Renal pelvis (tissue), 1 donor: ENCODE measurements at regions not wholly inside any gene's neighbourhood (a gene's known extent, or its start where the extent isn't known, plus 50 kb on each side); places are given as distances from the start of the nearest gene placed in this dataset.
"Not testable (repeated sequence)": the region's sequence is repeated elsewhere in the genome, so short reads cannot be mapped to it uniquely, and the experiment has no call there.

ENCODE experiments used
- DNase-seq: peaks from one replicate; pipeline ENCODE4 v3.0.0-alpha.2; 2013

DNA sequence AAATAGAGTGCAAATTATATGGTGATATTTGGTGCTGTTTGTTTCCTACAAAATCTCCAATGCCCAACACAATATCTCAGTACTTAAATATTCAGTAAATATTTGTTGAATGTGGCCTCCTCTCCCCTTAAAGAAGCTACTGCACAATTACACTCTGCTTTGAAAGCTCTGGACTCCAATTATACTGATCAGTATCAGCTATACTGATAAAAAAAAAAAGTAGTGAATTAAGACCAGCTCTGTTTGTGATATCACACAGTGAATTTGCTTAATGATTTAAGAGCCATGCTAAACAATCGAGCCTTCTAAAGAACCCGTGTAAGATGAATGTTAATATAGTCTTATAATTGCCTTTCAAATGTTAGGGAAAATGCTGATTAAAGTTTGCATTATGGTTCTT, 543.2 kb upstream of the API5 start:
- no peak for DNase-seq

DNA sequence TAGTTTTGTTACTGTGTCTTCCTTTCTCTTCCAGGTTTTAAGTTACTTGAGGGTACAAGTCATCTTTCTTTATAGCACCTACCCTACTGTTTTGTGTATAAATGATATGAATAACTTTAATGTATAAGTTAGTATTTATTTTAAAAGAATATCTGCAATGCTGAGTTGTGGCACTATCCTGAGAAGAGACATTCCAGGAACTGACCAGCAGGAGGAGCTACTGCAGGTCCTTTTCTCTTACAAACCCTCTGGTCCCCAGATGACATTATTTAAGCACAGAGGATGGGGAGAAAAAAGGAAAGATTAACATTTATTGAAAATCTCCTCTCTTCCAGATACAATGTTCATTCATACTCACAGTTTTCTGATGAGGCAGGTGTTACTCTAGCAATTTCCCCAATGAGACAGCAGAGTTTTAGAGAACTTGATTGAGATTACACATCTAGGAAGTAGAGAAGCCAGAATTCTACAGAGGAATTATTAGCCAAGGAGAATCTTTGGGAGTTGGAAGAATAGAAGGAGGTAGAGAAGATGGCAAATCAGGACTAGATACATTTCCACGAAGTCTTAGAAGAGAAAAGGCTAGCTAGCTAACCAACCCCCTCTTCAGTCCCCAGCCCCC, 541.2 kb upstream of the API5 start:
- peak; percentile 23 for DNase-seq

DNA sequence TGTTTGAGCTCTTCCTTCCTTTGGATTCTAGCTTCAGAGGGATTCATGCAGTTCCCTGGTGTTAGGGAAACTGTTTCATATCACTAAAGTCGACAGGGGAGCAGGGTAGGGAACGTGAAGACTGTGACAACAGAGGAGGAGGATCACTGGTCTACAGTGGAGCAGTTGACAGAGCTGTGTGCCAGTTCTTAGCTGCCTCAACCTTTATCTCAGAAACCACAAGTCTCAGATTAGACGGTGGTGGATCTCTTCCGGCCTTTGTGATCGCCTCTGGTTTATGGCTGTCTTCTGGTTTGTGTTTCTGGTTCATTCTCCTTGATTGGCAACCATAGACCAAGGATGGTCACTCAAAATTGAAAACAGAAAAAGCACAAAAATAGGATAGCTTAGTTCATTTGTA, 538.9 kb upstream of the API5 start:
- no peak for DNase-seq

DNA sequence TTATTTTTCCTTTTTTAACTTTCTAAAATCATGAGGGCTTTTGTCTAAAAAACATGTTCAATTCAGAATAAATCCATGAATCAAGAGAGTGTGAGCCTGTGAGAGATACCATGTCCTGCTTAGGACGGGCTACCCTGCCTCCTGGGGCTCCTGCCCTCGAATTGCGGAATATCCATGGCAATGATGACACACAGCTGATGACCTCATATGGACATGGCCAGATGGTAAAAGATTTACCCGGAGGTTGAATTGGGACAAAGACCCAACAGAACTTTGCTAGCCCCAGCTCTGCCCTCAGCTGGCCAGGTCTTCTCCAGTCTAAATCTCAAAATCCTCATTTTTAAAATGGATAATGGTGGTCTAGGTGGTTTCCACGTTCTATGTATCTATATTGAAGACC, 538.1 kb upstream of the API5 start:
- no peak for DNase-seq

DNA sequence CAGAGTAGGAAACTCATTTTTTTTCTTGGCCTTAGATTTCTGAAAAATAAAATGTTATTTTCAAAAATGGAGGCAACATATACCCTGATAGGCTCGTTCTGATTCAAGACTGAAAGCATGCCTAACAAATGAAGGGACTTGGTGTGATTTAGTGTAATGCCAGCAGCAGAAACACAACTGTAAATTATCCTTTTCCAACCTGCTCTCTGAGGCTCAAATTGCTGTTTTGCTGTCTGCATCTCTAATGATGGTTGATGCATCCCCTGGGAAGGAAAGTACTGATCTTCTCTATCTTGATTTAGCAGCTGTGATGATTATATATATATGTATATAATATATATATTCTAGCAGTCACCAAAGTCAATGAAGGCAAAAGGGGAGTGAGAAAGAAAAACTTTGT, 537.2 kb upstream of the API5 start:
- DNase-seq: no peak

DNA sequence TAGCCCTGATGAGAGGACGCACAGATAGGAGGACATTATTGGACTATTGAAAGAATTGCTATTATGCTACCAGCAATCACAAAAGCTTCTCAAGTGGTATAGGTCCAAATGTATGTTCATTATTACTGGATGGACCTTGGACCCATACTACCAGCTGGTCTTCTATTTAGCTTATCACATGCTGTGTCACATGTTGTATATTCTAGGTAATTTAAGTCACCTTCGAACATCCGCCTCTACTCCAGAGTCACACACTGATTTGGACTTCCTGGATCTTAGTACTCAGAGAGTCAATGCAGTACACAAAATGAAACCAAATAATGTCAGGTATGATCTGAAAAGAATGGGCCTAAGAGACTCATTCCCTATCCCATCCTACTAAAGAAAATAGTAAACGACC, 534.0 kb upstream of the API5 start:
- DNase-seq: no peak

DNA sequence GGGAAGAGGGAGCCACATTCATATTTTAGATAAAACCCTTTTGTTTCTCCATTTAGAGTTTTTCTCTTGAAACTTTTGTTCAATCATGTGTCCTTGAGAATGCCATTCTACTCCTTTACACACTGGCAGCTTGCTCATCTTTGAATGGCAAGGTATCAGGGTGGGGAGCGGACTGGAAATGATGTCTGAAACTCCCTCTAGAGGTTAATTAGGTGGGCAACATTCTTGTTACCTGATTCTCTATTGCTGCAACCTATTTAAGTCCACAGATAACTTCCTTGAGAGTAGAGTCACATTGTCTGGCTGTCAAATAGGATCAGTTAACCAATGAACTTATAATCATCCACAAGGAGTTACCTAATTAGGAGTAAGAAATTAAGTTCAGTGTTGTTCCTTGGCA, 533.6 kb upstream of the API5 start:
- DNase-seq: no peak

DNA sequence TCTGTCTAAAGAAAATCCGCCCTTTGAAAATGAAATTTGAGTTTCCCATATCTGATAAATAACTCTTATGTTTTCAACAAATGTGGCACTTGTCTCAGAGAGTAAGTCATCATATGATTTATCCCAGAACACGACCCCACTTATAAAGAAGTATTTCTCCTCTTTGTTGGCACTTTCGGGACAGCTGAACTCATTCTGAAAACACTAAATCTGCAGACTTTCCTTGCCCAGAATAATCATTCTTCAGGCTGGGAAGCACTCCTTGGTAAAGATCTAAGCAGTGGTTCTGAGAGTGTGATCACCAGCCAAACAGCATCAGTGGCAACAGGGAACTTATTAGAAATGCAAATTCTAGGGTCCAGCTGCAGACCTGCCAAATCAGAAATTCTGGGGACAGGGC, 532.2 kb upstream of the API5 start:
- no peak for DNase-seq

DNA sequence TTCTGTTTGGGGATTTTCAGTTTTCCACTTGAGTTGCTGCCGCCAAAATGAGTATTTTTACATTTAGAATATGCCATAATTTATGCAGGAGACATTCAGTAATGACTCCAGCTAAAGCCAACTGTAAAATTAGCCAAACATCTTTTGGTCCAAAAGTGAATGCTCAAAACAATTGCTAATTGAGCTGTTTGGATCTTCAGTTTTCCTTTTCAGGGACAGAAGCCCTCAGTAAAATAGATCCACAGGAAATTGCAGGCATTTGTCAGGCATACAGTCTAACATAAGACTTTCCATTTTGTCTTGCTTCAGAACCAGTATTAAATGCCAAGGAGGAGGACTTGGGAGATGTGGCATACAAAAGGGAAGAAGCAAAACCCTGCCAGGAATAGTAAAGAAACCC, 524.8 kb upstream of the API5 start:
- DNase-seq: no peak

DNA sequence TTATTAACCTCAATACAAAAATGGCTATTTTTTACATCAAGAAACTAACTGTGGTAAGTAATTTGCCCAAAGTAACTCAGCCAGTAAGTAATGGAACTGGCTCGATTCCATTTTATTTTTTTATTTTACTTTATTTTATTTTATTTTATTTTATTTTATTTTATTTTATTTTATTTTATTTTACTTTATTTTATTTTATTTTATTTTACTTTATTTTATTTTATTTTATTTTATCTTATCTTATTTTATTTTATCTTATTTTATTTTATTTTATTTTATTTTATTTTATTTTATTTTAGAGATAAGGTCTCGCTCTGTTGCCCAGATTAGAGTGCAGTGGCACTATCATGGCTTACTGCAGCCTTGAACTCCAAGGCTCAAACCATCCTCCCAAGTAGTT, 516.3 kb upstream of the API5 start:
- DNase-seq: not testable (repeated sequence)

DNA sequence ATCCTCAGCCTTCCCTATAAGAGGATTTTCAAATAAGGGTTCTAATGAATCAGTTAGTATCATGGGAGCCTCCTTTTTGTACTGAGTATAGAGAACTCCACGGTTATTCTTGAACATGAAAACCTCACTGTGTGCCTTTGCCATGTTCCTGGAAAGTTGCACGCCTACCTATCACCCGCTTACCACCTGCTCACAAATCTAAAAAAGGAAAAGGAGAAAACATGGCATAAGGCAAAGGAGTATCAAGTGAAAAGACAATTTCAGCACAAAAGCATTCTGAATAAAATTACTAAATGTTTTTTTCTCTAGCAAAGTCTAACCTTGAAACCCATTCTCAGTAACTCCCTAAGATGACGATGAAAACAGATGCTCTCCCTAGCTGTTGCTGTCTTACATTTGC, 511.8 kb upstream of the API5 start:
- no peak for DNase-seq

DNA sequence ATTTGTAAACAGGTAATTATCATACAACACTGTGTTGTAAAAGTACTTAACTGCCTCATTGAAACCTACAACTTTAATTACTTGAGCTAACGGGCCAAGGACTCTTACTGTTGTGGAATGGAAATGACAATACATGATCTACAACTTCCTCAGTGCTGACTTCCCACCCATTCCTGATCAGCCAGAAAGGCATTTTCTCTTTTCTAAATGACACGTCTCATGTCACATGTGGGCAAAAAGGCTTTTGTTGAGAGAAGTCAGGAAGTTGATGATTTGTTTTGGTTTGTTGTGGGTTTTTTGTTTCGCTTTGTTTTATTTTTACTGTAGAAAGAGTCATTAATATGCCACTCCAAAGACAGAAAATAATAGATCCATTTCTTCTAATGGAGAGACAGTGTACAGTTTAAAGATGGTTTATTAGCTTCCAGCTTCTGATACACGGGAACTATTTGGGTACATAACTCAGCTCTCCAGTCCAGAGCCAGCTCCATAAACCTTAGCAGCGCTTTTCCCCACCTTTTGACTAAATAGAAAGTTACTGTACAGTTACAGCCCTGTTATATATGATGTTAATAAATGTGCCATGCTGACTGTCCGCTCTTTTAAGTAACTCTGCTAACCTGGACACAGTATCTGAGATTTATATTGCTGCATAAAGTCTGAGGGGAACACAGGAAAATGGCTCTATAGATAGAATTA, 509.4 kb upstream of the API5 start:
- DNase-seq: peak; percentile 48

DNA sequence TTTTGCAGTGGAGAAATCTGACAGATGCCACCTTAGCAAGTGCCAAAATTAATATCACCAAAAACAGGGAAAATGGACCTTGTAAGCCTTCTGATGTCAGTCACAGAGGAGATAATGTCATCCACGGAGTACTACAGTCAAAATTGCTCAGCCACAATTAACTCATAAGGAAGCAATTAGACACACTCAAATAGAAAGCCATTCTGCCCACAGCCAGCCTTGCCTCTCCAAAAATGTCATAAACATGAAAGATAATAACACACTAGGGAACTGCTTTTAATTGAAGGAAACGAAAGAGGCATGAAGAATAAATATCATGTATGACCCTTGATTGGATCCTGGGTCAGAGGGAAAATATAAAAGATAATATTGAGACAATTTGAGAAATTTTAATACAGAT, 505.6 kb upstream of the API5 start:
- DNase-seq: no peak

DNA sequence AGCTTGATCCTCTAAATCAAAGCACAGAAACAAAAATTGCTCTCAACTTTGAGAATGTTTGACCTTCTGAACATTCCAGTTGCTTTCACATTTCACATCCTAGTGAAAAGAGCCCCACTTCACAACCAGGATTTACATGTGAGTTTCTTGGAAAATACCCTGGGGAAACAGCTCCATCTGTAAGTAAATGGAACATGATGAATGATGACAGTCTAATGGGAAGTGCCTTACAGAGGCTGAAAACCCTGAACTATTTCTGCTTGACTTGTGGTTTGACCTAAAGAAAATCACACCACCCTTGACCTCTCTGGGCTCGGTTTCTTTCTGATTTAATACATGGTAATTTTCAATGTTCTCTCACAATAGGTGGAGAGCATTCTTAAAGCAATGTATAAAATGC, 499.4 kb upstream of the API5 start:
- peak; percentile 52 for DNase-seq

DNA sequence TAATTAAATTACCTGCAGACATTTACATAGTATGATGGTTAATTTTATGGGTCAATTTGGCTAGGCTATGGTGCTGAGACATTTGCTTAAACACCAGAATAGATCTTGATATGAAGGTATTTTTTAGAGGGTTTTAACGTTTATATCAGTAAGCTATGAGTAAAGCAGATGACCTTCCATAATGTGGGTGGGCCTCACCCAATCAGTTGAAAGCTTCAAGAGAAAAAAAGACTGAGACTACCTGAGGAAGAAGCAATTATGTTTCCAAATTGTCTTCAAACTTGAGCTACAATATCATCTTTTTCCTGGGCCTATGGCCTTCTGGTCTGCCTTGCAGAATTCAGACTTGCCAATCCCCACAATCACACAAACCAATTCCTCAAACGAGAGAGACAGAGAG, 498.8 kb upstream of the API5 start:
- no peak for DNase-seq

DNA sequence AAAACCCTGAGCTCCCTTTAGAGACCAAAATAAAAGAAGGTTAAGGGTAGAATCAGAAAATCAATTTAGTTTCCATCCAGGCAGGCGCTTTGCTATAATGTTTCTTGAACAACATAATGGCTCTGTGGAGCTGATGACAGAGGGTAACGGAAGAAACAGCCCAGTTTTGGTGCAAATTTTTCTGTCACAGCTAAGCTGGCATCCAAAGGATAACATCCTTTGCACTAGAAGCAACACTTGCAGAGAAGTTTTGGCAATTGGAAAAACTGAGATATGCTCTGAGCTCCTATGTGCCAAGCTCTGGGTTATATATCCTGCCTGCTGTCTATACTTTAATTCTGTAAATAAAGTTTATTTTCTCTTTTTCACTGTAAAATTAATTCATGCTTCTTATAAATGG, 495.3 kb upstream of the API5 start:
- DNase-seq: no peak

DNA sequence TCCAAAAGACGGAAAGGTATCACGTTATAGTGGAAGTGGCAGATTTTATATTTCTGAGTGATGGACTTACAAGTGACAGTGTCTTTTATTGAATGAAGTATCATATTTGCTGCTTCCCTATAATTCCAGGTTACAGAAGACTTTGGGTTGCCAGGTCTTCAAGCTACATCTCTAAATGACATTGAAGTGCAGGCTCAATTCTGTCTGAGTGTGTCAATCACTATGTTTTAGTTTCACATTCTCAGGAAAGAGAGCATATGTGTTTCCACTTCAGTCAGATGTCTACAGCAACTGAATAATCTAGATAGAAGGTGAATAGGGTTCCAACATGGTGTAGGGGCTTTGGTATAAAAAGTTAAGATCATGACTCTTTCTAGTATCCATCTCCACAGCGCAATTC, 492.7 kb upstream of the API5 start:
- no peak for DNase-seq

DNA sequence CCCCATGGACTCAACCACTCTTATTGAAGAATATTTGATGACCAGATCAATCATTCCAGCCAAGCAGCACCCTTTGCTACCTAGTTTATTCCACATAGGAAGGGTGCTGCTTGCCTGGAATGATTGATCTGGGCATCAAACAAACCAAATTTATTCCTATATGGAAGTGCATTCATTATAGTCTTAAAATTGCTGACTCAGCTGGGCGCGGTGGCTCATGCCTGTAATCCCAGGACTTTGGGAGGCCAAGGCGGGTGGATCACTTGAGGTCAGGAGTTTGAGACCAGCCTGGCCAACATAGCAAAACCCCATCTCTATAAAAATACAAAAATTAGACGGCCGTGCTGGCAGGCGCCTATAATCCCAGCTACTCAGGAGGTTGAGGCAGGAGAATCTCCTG, 489.6 kb upstream of the API5 start:
- DNase-seq: not testable (repeated sequence)

DNA sequence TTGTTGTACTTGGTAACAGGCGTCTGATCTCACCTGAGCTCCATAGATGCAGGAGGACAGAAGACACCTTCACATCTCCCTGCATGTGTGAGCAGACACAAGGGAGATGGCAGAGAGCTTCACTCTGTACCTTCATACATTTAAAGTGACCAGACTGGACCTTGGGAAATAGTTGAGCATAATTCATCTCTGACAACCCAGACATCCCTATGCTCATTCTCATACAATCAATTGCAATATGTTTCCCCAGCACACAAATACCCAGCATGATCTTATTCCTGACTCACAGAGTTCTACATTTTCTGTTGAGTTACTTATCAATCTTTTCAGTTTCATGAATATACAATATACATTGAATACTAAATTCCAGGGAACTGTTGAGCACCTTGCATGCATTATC, 488.2 kb upstream of the API5 start:
- no peak for DNase-seq

DNA sequence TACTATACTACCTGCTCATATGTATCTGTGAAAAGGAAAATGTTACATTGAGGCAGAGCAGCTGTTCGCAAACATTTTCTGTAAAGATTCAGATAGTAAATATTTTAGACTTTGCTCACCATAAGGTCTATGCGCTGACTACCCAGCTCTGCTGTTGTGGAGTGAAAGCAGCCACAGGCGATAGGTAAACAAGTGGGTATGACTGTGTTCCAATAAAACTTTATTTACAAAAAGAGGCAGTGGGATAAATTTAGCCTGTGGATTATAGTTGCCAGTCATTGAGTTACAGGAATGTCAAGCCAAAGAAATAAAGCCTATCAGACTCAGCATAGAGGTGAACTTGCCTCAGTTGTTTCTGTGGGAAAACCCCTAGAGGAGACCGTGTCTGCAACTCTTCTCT, 487.7 kb upstream of the API5 start:
- no peak for DNase-seq

DNA sequence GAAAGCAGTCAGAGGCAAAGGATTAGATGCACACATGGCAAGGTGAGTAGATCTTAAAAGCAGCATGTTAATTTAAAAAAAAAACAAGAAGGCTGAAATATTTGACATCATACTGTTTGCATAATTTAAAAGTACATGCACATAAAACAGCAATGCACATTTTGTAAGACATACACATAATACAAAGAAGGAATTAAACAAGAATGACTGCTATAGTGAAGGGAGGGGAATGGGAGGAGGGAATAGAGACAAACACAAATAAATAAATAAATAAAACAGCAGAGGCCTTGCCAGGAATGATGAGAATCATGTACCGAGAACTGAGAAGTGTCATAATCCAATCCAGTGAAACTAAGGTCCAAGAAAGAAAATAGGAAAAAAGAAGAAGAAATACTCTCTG, 486.2 kb upstream of the API5 start:
- no peak for DNase-seq

DNA sequence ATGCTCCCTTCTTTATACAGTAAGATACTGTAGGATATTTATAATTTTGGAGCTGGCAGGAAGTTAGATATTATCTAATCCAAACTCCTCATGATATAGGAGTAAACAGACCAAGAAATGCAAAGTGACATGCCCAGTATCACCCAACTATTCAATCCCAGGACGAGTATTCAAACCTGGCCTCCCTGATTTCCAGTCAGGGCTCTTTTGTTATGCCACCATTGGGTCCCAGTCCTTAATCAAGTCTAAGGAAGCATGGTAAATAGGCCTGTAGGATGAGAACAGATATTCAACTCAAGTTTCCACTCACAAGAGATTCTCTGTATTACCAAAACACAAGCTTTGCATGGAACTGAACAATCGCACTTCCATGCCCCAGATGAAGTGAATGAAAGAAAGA, 484.0 kb upstream of the API5 start:
- DNase-seq: no peak

DNA sequence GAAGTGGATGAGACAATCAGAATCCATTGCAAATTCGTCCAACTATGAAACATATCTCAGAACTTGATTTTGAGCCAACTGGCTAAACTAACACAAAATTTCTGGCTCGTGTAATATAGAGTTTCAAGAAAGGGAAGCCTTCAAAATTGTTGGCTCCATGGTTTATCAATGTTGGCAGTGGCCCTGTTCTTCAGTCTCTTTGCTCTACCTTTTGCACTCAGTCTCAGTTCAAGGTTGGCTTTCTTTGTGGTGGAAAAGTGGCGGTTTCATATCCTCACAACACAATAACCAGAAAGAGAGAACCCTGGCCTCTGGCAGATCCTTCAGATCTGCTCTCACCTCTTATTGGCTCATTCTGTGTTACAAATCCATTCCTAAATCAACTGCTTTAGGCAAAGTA, 473.8 kb upstream of the API5 start:
- no peak for DNase-seq

DNA sequence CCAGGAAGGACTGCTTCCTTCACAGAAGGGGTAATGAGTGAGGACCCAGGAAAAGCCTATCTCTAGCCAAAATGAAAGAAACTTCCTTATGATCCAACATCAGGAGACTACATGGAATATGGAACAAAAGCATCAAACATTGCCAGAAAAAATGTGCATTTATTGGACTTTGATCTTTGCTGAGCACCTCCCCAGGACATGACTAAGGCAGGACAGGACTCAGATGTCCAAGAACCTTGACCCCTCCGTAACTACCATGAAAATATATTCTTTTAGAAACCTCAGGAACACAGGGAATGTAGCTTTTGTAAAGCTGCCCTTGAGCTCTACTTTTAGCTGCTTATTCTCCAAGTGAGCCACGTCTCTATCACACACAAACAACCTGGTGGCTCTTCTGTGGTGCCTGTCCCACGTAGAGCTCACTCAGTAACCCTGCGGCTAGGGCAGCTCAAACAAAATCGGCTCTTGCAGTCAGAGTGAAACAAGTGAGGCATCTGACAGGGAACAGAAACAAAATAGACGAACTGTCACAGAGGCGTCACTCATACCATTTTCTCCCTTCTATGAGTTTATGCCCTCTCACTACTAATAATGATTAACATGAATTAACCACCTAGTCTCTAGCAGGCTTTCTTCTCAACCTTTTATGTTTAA, 471.5 kb upstream of the API5 start:
- DNase-seq: no peak
